Activated CD4-positive, alpha-beta T cell treated with anti-CD3 and anti-CD28 coated beads, Interleukin-2, amount 10 ng/mL, durations not matched to agents 24 days and 14 days (primary cell): ENCODE measurements at regions not wholly inside any gene's neighbourhood (a gene's known extent, or its start where the extent isn't known, plus 50 kb on each side); places are given as distances from the start of the nearest gene placed in this dataset.

Experiments
- DNase-seq: peaks from one replicate; pipeline ENCODE4 v3.0.0; 2022
- H3K27ac Mint-ChIP-seq: one replicate; pipeline ENCODE4 v1.8.0; 2022; ENCODE audit warnings: mild to moderate bottlenecking, mixed read lengths
- H3K27me3 Mint-ChIP-seq: one replicate; pipeline ENCODE4 v1.8.0; 2022; ENCODE audit warnings: mixed read lengths
- H3K36me3 Mint-ChIP-seq: one replicate; pipeline ENCODE4 v1.8.0; 2022; ENCODE audit warnings: low read depth, mild to moderate bottlenecking, mixed read lengths
- H3K4me1 Mint-ChIP-seq: one replicate; pipeline ENCODE4 v1.8.0; 2021; ENCODE audit warnings: mixed read lengths
- H3K4me3 Mint-ChIP-seq: one replicate; pipeline ENCODE4 v1.8.0; 2022; ENCODE audit warnings: mild to moderate bottlenecking, moderate library complexity, mixed read lengths
- H3K9me3 Mint-ChIP-seq: one replicate; pipeline ENCODE4 v1.8.0; 2021; ENCODE audit warnings: mixed read lengths
- intact Hi-C: fragments of 100-400 bp; cut with micrococcal nuclease; formaldehyde crosslinking; loops from one replicate; pipeline ENCODE4 v1.15.1; 2023

- Mint-ChIP-seq H3K27me3 (no peaks in the 10 kb centered on the region), H3K4me3 (no peak overlapping the region), H3K9me3 (peaks cover 30% of the 10 kb centered on the region), H3K36me3 (no peaks in the 10 kb centered on the region), H3K4me1 (no peaks in the 10 kb centered on the region), H3K27ac (no peak overlapping the region)
- intact Hi-C loops = no loop called here
- DNase-seq = no peak
Observed at GRCh38 chr7:68671046-68671445, 927.2 kb upstream of the AUTS2 start.

GRCh38 chr7:68671671-68672070 is 926.6 kb upstream of the AUTS2 start:
- Mint-ChIP-seq H3K27me3 (no peaks in the 10 kb centered on the region), H3K36me3 (no peaks in the 10 kb centered on the region), H3K27ac (no peak overlapping the region), H3K9me3 (peaks cover 32% of the 10 kb centered on the region), H3K4me1 (no peaks in the 10 kb centered on the region), H3K4me3 (no peak overlapping the region)
- DNase-seq = no peak
- intact Hi-C loops = no loop called here

DNA sequence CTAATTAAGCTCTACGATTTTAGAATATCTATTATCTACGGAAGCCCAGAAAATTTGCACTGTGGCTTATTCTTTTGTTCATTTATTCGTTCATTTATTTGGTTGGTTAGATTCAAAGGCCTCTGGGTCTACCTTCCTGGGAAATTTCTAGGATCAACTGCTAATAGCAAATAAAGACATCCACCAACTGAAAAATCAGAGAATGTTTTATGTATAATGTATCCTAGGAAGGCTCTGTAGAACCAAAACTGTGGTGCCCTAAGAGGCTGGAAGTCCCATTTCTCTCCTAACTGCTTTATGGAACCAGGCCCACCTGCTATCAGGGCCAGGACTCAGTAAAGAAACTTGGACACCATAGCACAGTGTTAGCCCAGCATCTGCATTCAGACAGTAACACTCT is 923.4 kb upstream of the AUTS2 start:
- Mint-ChIP-seq H3K36me3 (no peaks in the 10 kb centered on the region), H3K27me3 (no peaks in the 10 kb centered on the region), H3K9me3 (peaks cover 33% of the 10 kb centered on the region), H3K27ac (no peak overlapping the region), H3K4me3 (no peak overlapping the region), H3K4me1 (no peaks in the 10 kb centered on the region)
- DNase-seq = no peak
- intact Hi-C loops = no loop called here

GRCh38 chr7:68676813-68677535 is 921.3 kb upstream of the AUTS2 start:
- Mint-ChIP-seq H3K27me3 (no peaks in the 10 kb centered on the region), H3K4me3 (no peak overlapping the region), H3K27ac (no peak overlapping the region), H3K9me3 (peaks cover 28% of the 10 kb centered on the region), H3K36me3 (no peaks in the 10 kb centered on the region), H3K4me1 (no peaks in the 10 kb centered on the region)
- no peak for DNase-seq
- intact Hi-C loops = no loop called here

GRCh38 chr7:68678196-68678595 is 920.1 kb upstream of the AUTS2 start:
- intact Hi-C loops = no loop called here
- no peaks in the 10 kb centered on the region for H3K36me3 Mint-ChIP-seq
- H3K27me3 Mint-ChIP-seq = no peaks in the 10 kb centered on the region
- H3K27ac Mint-ChIP-seq = no peak overlapping the region
- no peaks in the 10 kb centered on the region for H3K4me1 Mint-ChIP-seq
- DNase-seq = no peak
- no peak overlapping the region for H3K4me3 Mint-ChIP-seq
- H3K9me3 Mint-ChIP-seq = peaks cover 23% of the 10 kb centered on the region

DNA sequence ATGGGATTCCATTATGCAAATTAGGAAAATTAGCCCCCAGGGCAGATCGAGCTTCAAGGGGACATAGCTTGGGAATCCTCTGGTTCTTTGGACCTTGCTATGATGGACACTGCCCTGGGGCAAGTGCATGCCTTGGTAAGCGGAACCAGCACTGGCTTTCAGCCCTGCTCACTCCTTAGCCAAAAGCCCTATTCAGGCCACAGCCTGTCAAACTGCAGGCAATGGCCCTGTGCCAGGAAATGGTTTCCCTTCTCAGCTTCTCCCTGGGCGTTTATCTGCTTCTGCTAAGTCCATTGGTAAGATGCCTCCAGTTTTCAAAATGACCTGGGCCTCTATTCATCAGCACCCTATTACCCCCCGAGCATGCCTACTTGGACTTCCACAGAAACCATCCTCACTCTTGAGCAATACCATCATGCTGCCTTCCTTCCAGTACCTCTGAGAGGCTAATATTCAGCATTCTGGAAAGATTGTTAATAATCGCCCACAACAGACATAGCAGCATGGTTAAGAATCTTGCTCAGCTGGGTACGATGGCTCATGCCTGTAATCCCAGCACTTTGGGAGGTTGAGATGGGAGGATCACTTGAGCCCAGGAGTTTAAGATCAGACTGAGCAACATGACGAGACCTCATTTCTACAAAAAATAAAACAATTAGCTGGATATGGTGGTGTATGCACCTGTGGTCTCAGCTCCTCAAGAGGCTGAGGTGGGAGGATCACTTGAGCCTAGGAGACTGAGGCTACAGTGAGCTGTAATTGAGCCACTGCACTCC is 918.6 kb upstream of the AUTS2 start:
- intact Hi-C loops = no loop called here
- H3K4me3 Mint-ChIP-seq = no peak overlapping the region
- DNase-seq = no peak
- H3K9me3 Mint-ChIP-seq = peaks cover 19% of the 10 kb centered on the region
- no peaks in the 10 kb centered on the region for H3K4me1 Mint-ChIP-seq
- no peaks in the 10 kb centered on the region for H3K36me3 Mint-ChIP-seq
- no peaks in the 10 kb centered on the region for H3K27me3 Mint-ChIP-seq
- H3K27ac Mint-ChIP-seq = no peak overlapping the region

- H3K4me1 Mint-ChIP-seq = no peaks in the 10 kb centered on the region
Observed at GRCh38 chr7:68680235-68680872, 917.9 kb upstream of the AUTS2 start.

GRCh38 chr7:68682910-68683309 is 915.4 kb upstream of the AUTS2 start:
- H3K4me3 Mint-ChIP-seq = no peak overlapping the region
- peaks cover 9% of the 10 kb centered on the region for H3K9me3 Mint-ChIP-seq
- H3K36me3 Mint-ChIP-seq = no peaks in the 10 kb centered on the region
- no peaks in the 10 kb centered on the region for H3K4me1 Mint-ChIP-seq
- DNase-seq = no peak
- intact Hi-C loops = no loop called here
- no peaks in the 10 kb centered on the region for H3K27me3 Mint-ChIP-seq
- H3K27ac Mint-ChIP-seq = no peak overlapping the region

More at GRCh38 chr7:68680235-68680872, 917.9 kb upstream of the AUTS2 start:
- DNase-seq = no peak
- peaks cover 23% of the 10 kb centered on the region for H3K9me3 Mint-ChIP-seq
- no peak overlapping the region for H3K27ac Mint-ChIP-seq
- no peak overlapping the region for H3K4me3 Mint-ChIP-seq
- intact Hi-C loops = no loop called here
- H3K36me3 Mint-ChIP-seq = no peaks in the 10 kb centered on the region
- H3K27me3 Mint-ChIP-seq = no peaks in the 10 kb centered on the region

- H3K4me3 Mint-ChIP-seq = no peak overlapping the region
- no peaks in the 10 kb centered on the region for H3K36me3 Mint-ChIP-seq
- no peaks in the 10 kb centered on the region for H3K4me1 Mint-ChIP-seq
- no peaks in the 10 kb centered on the region for H3K27me3 Mint-ChIP-seq
- peaks cover 13% of the 10 kb centered on the region for H3K9me3 Mint-ChIP-seq
- intact Hi-C loops = no loop called here
- H3K27ac Mint-ChIP-seq = no peak overlapping the region
- DNase-seq = no peak
Observed at GRCh38 chr7:68684246-68684839, 913.9 kb upstream of the AUTS2 start.

DNA sequence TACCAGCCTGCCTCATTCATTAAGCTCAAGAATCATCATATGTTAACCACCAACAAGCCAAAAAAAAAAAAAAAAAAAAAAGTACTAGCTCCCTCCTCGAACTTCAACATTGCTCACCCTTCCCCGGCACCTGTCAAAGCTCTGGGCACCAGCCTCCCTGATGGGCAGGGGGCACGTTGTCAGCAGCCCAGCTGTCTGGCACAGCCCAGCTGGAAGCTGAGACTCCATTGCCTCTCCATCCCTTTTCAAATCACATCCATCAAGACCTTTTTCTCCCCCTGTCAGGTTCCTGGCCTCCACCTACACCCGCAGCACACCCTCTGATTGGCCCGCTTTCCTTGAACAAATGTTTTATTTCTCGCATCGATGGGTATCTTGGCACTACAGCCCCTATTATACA is 913.3 kb upstream of the AUTS2 start:
- no peaks in the 10 kb centered on the region for H3K36me3 Mint-ChIP-seq
- intact Hi-C loops = no loop called here
- H3K4me1 Mint-ChIP-seq = no peaks in the 10 kb centered on the region
- H3K9me3 Mint-ChIP-seq = peaks cover 12% of the 10 kb centered on the region
- H3K27me3 Mint-ChIP-seq = no peaks in the 10 kb centered on the region
- no peak overlapping the region for H3K4me3 Mint-ChIP-seq
- DNase-seq = no peak
- H3K27ac Mint-ChIP-seq = no peak overlapping the region

DNA sequence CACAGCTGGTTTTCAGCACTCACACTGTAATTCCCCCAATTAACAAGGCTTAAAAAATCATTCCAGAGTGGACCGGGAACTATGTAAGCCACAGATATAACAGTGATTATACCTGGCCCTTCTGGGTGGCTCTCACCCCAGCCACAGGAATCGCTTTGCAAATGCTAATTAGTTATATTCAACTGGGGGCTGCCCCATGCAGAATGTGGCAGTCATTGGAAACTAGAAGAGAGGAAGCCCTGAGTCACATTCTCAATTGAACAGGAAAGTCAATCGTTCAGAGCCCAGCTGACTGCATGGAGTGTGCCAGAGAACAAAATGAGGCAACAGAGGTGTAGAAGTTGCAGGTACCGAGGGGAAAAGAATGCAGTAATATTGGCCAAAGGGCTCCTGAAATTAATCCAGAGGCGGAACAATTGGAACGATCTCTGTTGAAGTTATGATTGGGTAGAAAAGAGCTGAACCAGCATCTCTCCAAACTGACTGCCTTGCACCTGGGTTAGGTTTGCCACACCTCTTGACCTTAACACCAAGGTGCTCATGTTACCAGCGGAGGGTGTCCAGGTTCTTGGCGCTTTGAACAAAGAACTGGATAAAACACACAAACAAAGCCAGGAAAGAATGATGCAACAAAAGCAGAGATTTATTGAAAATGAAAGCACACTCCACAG is 909.7 kb upstream of the AUTS2 start:
- no peaks in the 10 kb centered on the region for H3K36me3 Mint-ChIP-seq
- no peak for DNase-seq
- H3K4me1 Mint-ChIP-seq = no peaks in the 10 kb centered on the region
- no peak overlapping the region for H3K4me3 Mint-ChIP-seq
- no peaks in the 10 kb centered on the region for H3K27me3 Mint-ChIP-seq
- H3K9me3 Mint-ChIP-seq = peaks cover 14% of the 10 kb centered on the region
- H3K27ac Mint-ChIP-seq = no peak overlapping the region
- intact Hi-C loops = no loop called here

DNA sequence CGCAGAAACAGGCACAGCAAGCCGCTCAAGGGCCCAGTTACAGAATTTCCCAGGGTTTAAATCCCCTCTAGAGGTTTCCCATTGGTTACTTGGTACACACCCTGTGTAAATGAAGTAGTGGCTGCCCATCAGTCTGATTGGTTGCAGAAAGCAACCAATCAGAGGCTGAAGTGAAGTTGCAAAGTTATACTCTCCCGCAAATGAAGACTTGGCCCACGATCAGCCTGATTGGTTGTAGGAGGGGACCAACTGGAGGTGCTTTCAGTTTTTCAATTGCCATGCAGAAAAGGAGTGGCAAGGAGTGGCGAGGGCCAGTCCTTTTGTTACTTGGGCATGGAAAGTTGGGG is 909.2 kb upstream of the AUTS2 start:
- Mint-ChIP-seq H3K36me3 (no peaks in the 10 kb centered on the region), H3K9me3 (peaks cover 14% of the 10 kb centered on the region), H3K27me3 (no peaks in the 10 kb centered on the region), H3K4me1 (no peaks in the 10 kb centered on the region), H3K4me3 (no peak overlapping the region), H3K27ac (no peak overlapping the region)
- DNase-seq = no peak
- intact Hi-C loops = no loop called here

- Mint-ChIP-seq H3K36me3 (no peaks in the 10 kb centered on the region), H3K4me1 (no peaks in the 10 kb centered on the region), H3K27ac (no peak overlapping the region), H3K9me3 (peaks cover 21% of the 10 kb centered on the region), H3K27me3 (no peaks in the 10 kb centered on the region), H3K4me3 (no peak overlapping the region)
- no peak for DNase-seq
- intact Hi-C loops = no loop called here
Observed at GRCh38 chr7:68691261-68692216, 906.7 kb upstream of the AUTS2 start.
